Central memory CD8-positive, alpha-beta T cell (primary cell): ENCODE measurements at regions not wholly inside any gene's neighbourhood (a gene's known extent, or its start where the extent isn't known, plus 50 kb on each side); places are given as distances from the start of the nearest gene placed in this dataset.
"Not testable (repeated sequence)": the region's sequence is repeated elsewhere in the genome, so short reads cannot be mapped to it uniquely, and the experiment has no call there.

Experiments
- ATAC-seq: fragments of 150-1000 bp; cut with Tn5 transposase; replicated peaks from 2 replicates; pipeline ENCODE4 v1.10.0; 2022; ENCODE audit warnings: mild to moderate bottlenecking, moderate FRiP score, moderate number of reproducible peaks; ENCODE audit not compliant: poor library complexity, severe bottlenecking; ENCODE audit errors: extremely low read depth
- DNase-seq, 2 donors: peaks; one replicate each; pipeline ENCODE4 v3.0.0; 2021; ENCODE audit warnings: low spot score in 2 of 2
- H3K27ac Mint-ChIP-seq: one replicate; pipeline ENCODE4 v1.8.0; 2022; ENCODE audit warnings: low read depth, mild to moderate bottlenecking, moderate library complexity, mixed read lengths
- H3K27me3 Mint-ChIP-seq: one replicate; pipeline ENCODE4 v1.8.0; 2022; ENCODE audit warnings: mixed read lengths
- H3K36me3 Mint-ChIP-seq: one replicate; pipeline ENCODE4 v1.8.0; 2022; ENCODE audit warnings: mild to moderate bottlenecking, moderate library complexity, mixed read lengths; ENCODE audit not compliant: insufficient read depth
- H3K4me1 Mint-ChIP-seq: one replicate; pipeline ENCODE4 v1.8.0; 2022; ENCODE audit warnings: mixed read lengths
- H3K4me3 Mint-ChIP-seq: one replicate; pipeline ENCODE4 v1.8.0; 2022; ENCODE audit warnings: mild to moderate bottlenecking, moderate library complexity, mixed read lengths
- H3K9me3 Mint-ChIP-seq: one replicate; pipeline ENCODE4 v1.8.0; 2022; ENCODE audit warnings: mixed read lengths

- Mint-ChIP-seq H3K4me1 (peaks cover 5% of the 10 kb centered on the region), H3K4me3 (no peak overlapping the region), H3K27ac (no peak overlapping the region), H3K9me3 (no peaks in the 10 kb centered on the region), H3K36me3 (no peaks in the 10 kb centered on the region), H3K27me3 (peaks cover 38% of the 10 kb centered on the region)
- ATAC-seq = no peak
- DNase-seq = no peak
Observed at GRCh38 chr7:28316489-28316888, 95.8 kb upstream of the CREB5 start.

GRCh38 chr7:28318101-28318762 lies 94.1 kb upstream of the CREB5 start:
- no peaks in the 10 kb centered on the region for H3K9me3 Mint-ChIP-seq
- H3K27me3 Mint-ChIP-seq = peaks cover 20% of the 10 kb centered on the region
- peaks cover 5% of the 10 kb centered on the region for H3K4me1 Mint-ChIP-seq
- H3K36me3 Mint-ChIP-seq = no peaks in the 10 kb centered on the region
- no peak overlapping the region for H3K27ac Mint-ChIP-seq
- no peak overlapping the region for H3K4me3 Mint-ChIP-seq
- no peak for ATAC-seq
- no peak for DNase-seq

- Mint-ChIP-seq H3K4me1 (no peaks in the 10 kb centered on the region), H3K27ac (no peak overlapping the region), H3K27me3 (no peaks in the 10 kb centered on the region), H3K9me3 (no peaks in the 10 kb centered on the region), H3K36me3 (no peaks in the 10 kb centered on the region), H3K4me3 (no peak overlapping the region)
- DNase-seq = no peak
- no peak for ATAC-seq
Observed at GRCh38 chr7:28323833-28324232, 88.5 kb upstream of the CREB5 start.

GRCh38 chr7:28328146-28328545 lies 84.2 kb upstream of the CREB5 start:
- Mint-ChIP-seq H3K36me3 (peaks cover 2% of the 10 kb centered on the region), H3K4me1 (peaks cover 23% of the 10 kb centered on the region), H3K27me3 (no peaks in the 10 kb centered on the region), H3K4me3 (no peak overlapping the region), H3K9me3 (no peaks in the 10 kb centered on the region), H3K27ac (peak overlapping the region; percentile 33)
- ATAC-seq (no peak), DNase-seq (no peak)

- no peak for ATAC-seq
- H3K36me3 Mint-ChIP-seq = peaks cover 2% of the 10 kb centered on the region
- H3K27ac Mint-ChIP-seq = peak overlapping the region; percentile 85
- H3K4me1 Mint-ChIP-seq = peaks cover 23% of the 10 kb centered on the region
- H3K27me3 Mint-ChIP-seq = no peaks in the 10 kb centered on the region
- H3K4me3 Mint-ChIP-seq = peak overlapping the region; percentile 69
- DNase-seq = no peak
- no peaks in the 10 kb centered on the region for H3K9me3 Mint-ChIP-seq
Observed at GRCh38 chr7:28328822-28329660, 83.3 kb upstream of the CREB5 start.

- peaks cover 2% of the 10 kb centered on the region for H3K36me3 Mint-ChIP-seq
- DNase-seq = no peak
- peak overlapping the region; percentile 69 for H3K4me3 Mint-ChIP-seq
- peaks cover 23% of the 10 kb centered on the region for H3K4me1 Mint-ChIP-seq
- no peaks in the 10 kb centered on the region for H3K27me3 Mint-ChIP-seq
- H3K27ac Mint-ChIP-seq = peak overlapping the region; percentile 85
- H3K9me3 Mint-ChIP-seq = no peaks in the 10 kb centered on the region
- ATAC-seq = peak; percentile 75
Observed at GRCh38 chr7:28329661-28330363, 82.5 kb upstream of the CREB5 start.

- H3K4me3 Mint-ChIP-seq = peak overlapping the region; percentile 69
- DNase-seq (no peak), ATAC-seq (peak; percentile 73)
- peak overlapping the region; percentile 85 for H3K27ac Mint-ChIP-seq
- H3K36me3 Mint-ChIP-seq = peaks cover 2% of the 10 kb centered on the region
- no peaks in the 10 kb centered on the region for H3K27me3 Mint-ChIP-seq
- peaks cover 23% of the 10 kb centered on the region for H3K4me1 Mint-ChIP-seq
- H3K9me3 Mint-ChIP-seq = no peaks in the 10 kb centered on the region
Observed at GRCh38 chr7:28330384-28331070, 81.8 kb upstream of the CREB5 start.

GRCh38 chr7:28332046-28332445 lies 80.3 kb upstream of the CREB5 start:
- Mint-ChIP-seq H3K27ac (no peak overlapping the region), H3K4me1 (peaks cover 23% of the 10 kb centered on the region), H3K9me3 (no peaks in the 10 kb centered on the region), H3K4me3 (no peak overlapping the region), H3K27me3 (no peaks in the 10 kb centered on the region), H3K36me3 (peaks cover 2% of the 10 kb centered on the region)
- ATAC-seq (no peak), DNase-seq (no peak)

GRCh38 chr7:28333548-28333947 lies 78.8 kb upstream of the CREB5 start:
- H3K4me3 Mint-ChIP-seq, H3K27me3 Mint-ChIP-seq, ATAC-seq, DNase-seq, H3K9me3 Mint-ChIP-seq, H3K27ac Mint-ChIP-seq, H3K36me3 Mint-ChIP-seq: not testable (repeated sequence)
- peaks cover 23% of the 10 kb centered on the region for H3K4me1 Mint-ChIP-seq

- DNase-seq (no peak), ATAC-seq (no peak)
- Mint-ChIP-seq H3K27me3 (no peaks in the 10 kb centered on the region), H3K4me3 (no peak overlapping the region), H3K9me3 (no peaks in the 10 kb centered on the region), H3K36me3 (no peaks in the 10 kb centered on the region), H3K27ac (no peak overlapping the region), H3K4me1 (no peaks in the 10 kb centered on the region)
Observed at GRCh38 chr7:28336806-28337205, 75.5 kb upstream of the CREB5 start.

GRCh38 chr7:28338041-28338440 lies 74.3 kb upstream of the CREB5 start:
- Mint-ChIP-seq H3K27ac (no peak overlapping the region), H3K9me3 (no peaks in the 10 kb centered on the region), H3K27me3 (no peaks in the 10 kb centered on the region), H3K4me1 (no peaks in the 10 kb centered on the region), H3K36me3 (no peaks in the 10 kb centered on the region), H3K4me3 (no peak overlapping the region)
- ATAC-seq = no peak
- DNase-seq = no peak

- no peaks in the 10 kb centered on the region for H3K4me1 Mint-ChIP-seq
- no peaks in the 10 kb centered on the region for H3K36me3 Mint-ChIP-seq
- no peaks in the 10 kb centered on the region for H3K9me3 Mint-ChIP-seq
- peaks cover 48% of the 10 kb centered on the region for H3K27me3 Mint-ChIP-seq
- no peak overlapping the region for H3K4me3 Mint-ChIP-seq
- no peak overlapping the region for H3K27ac Mint-ChIP-seq
- ATAC-seq (no peak), DNase-seq (no peak)
Observed at GRCh38 chr7:28343462-28343861, 68.9 kb upstream of the CREB5 start.
